MM.1S (cell line): ENCODE measurements at regions not wholly inside any gene's neighbourhood (a gene's known extent, or its start where the extent isn't known, plus 50 kb on each side); places are given as distances from the start of the nearest gene placed in this dataset.

Experiments
- DNase-seq: peaks from one replicate; pipeline ENCODE4 v3.0.0-alpha.2; 2015
- H2AFZ ChIP-seq: fragments of 300-600 bp; sonication (generic); 2 replicates; pipeline ENCODE4 v1.6.0; 2016; ENCODE audit warnings: antibody characterized with exemption, low read length
- H3F3A ChIP-seq: fragments of 300-600 bp; sonication (generic); 2 replicates; pipeline ENCODE4 v1.6.1; 2016; ENCODE audit warnings: mild to moderate bottlenecking, antibody characterized with exemption, low read length, moderate library complexity, mixed read lengths; ENCODE audit not compliant: insufficient read depth
- H3K27ac ChIP-seq: fragments of 300-600 bp; sonication (generic); 2 replicates; pipeline ENCODE4 v1.5.1; 2016; ENCODE audit warnings: mild to moderate bottlenecking, low read length
- H3K27me3 ChIP-seq: fragments of 300-600 bp; sonication (generic); replicated peaks from 2 replicates; pipeline ENCODE4 v1.6.0; 2016; ENCODE audit warnings: low read length; ENCODE audit not compliant: insufficient read depth
- H3K36me3 ChIP-seq: fragments of 300-600 bp; sonication (generic); replicated peaks from 2 replicates; pipeline ENCODE4 v1.6.1; 2016; ENCODE audit warnings: mild to moderate bottlenecking, low read length, mixed read lengths; ENCODE audit not compliant: insufficient read depth
- H3K4me1 ChIP-seq: fragments of 300-600 bp; sonication (generic); 2 replicates; pipeline ENCODE4 v1.6.1; 2016; ENCODE audit warnings: low read length, mixed read lengths
- H3K4me2 ChIP-seq: fragments of 300-600 bp; sonication (generic); 2 replicates; pipeline ENCODE4 v1.6.0; 2016; ENCODE audit warnings: low read depth, low read length
- H3K4me3 ChIP-seq: fragments of 300-600 bp; sonication (generic); 2 replicates; pipeline ENCODE4 v1.5.1; 2016; ENCODE audit warnings: low read length, mixed read lengths
- H3K79me2 ChIP-seq: fragments of 300-600 bp; sonication (generic); 2 replicates; pipeline ENCODE4 v1.6.1; 2016; ENCODE audit warnings: mixed run types, low read length, mixed read lengths
- H3K9ac ChIP-seq: fragments of 300-600 bp; sonication (generic); 2 replicates; pipeline ENCODE4 v1.6.1; 2016; ENCODE audit warnings: low read length, mixed read lengths
- H3K9me2 ChIP-seq: fragments of 300-600 bp; sonication (generic); replicated peaks from 2 replicates; pipeline ENCODE4 v1.6.1; 2016; ENCODE audit warnings: mild to moderate bottlenecking, low read length, mixed read lengths; ENCODE audit not compliant: insufficient read depth
- H3K9me3 ChIP-seq: fragments of 300-600 bp; sonication (generic); replicated peaks from 2 replicates; pipeline ENCODE4 v1.6.1; 2016; ENCODE audit warnings: mild to moderate bottlenecking, low read length, mixed read lengths; ENCODE audit not compliant: insufficient read depth
- H4K20me1 ChIP-seq: fragments of 300-600 bp; sonication (generic); 2 replicates; pipeline ENCODE4 v1.6.1; 2016; ENCODE audit warnings: mild to moderate bottlenecking, low read length, moderate library complexity, mixed read lengths; ENCODE audit not compliant: insufficient read depth
- CTCF ChIP-seq: fragments of 300-600 bp; sonication (generic); IDR thresholded peaks from 2 replicates; pipeline ENCODE4 v1.5.1; 2016; ENCODE audit warnings: antibody characterized with exemption, low read length, mixed read lengths
- EZH2 ChIP-seq: fragments of 300-600 bp; sonication (generic); optimal IDR thresholded peaks from 2 replicates; pipeline ENCODE3; 2017; ENCODE audit warnings: low read depth, mild to moderate bottlenecking, antibody characterized with exemption, low read length, mixed read lengths
- EZH2phosphoT487 ChIP-seq: fragments of 300-600 bp; sonication (generic); IDR thresholded peaks from 2 replicates; pipeline ENCODE4 v1.6.1; 2018; ENCODE audit warnings: antibody characterized with exemption, low read length

GRCh38 chr5:153130296-153130695 is 360.2 kb upstream of the GRIA1 start:
- H3K9ac ChIP-seq = no peak overlapping the region
- no peaks in the 10 kb centered on the region for H3K9me3 ChIP-seq
- TF ChIP-seq EZH2phosphoT487 (no peak), CTCF (no peak), EZH2 (no peak)
- no peak overlapping the region for H2AFZ ChIP-seq
- no peaks in the 10 kb centered on the region for H3K27me3 ChIP-seq
- H4K20me1 ChIP-seq = no peaks in the 10 kb centered on the region
- H3K4me3 ChIP-seq = no peak overlapping the region
- no peaks in the 10 kb centered on the region for H3K4me1 ChIP-seq
- no peaks in the 10 kb centered on the region for H3K79me2 ChIP-seq
- DNase-seq = no peak
- H3K36me3 ChIP-seq = no peaks in the 10 kb centered on the region
- H3K27ac ChIP-seq = no peak overlapping the region
- H3K9me2 ChIP-seq = no peaks in the 10 kb centered on the region
- H3K4me2 ChIP-seq = no peak overlapping the region
- H3F3A ChIP-seq = no peaks in the 10 kb centered on the region

- no peak for TF ChIP-seq EZH2phosphoT487
- TF ChIP-seq CTCF = no peak
- no peak for TF ChIP-seq EZH2
- no peak for DNase-seq
- Histone ChIP-seq H3K79me2 (no peaks in the 10 kb centered on the region), H3F3A (no peaks in the 10 kb centered on the region), H3K4me1 (no peaks in the 10 kb centered on the region), H3K9me2 (no peaks in the 10 kb centered on the region), H3K27me3 (no peaks in the 10 kb centered on the region), H3K4me2 (no peak overlapping the region), H3K9me3 (no peaks in the 10 kb centered on the region), H3K4me3 (no peak overlapping the region), H4K20me1 (no peaks in the 10 kb centered on the region), H3K36me3 (no peaks in the 10 kb centered on the region), H3K27ac (no peak overlapping the region), H3K9ac (no peak overlapping the region), H2AFZ (no peak overlapping the region)
These were observed 355.1 kb upstream of the GRIA1 start for GRCh38 chr5:153135411-153135810.

- Histone ChIP-seq H3K9me3 (no peaks in the 10 kb centered on the region), H3K79me2 (no peaks in the 10 kb centered on the region), H3K36me3 (no peaks in the 10 kb centered on the region), H3K9ac (no peak overlapping the region), H3K27me3 (no peaks in the 10 kb centered on the region), H3K27ac (no peak overlapping the region), H3K4me3 (no peak overlapping the region), H3K4me2 (no peak overlapping the region), H3K9me2 (no peaks in the 10 kb centered on the region), H3K4me1 (no peaks in the 10 kb centered on the region), H4K20me1 (no peaks in the 10 kb centered on the region), H2AFZ (no peak overlapping the region), H3F3A (no peaks in the 10 kb centered on the region)
- no peak for DNase-seq
- TF ChIP-seq EZH2 = no peak
- no peak for TF ChIP-seq CTCF
- TF ChIP-seq EZH2phosphoT487 = no peak
These were observed 353.4 kb upstream of the GRIA1 start for GRCh38 chr5:153136910-153137614.
